OCI-LY1 (cell line): ENCODE measurements at regions not wholly inside any gene's neighbourhood (a gene's known extent, or its start where the extent isn't known, plus 50 kb on each side); places are given as distances from the start of the nearest gene placed in this dataset.

Experiments
- H2AFZ ChIP-seq: fragments of 200-600 bp; sonication (generic), shearing (Covaris generic); 2 replicates; pipeline ENCODE4 v1.6.0; 2014; ENCODE audit warnings: antibody characterized with exemption, mild to moderate bottlenecking, low read length
- H3F3A ChIP-seq: fragments of 200-600 bp; sonication (generic), shearing (Covaris generic); 2 replicates; pipeline ENCODE4 v1.6.0; 2014; ENCODE audit warnings: mild to moderate bottlenecking, antibody characterized with exemption, low read length, moderate library complexity; ENCODE audit not compliant: insufficient read depth
- H3K27ac ChIP-seq: fragments of 200-600 bp; sonication (generic); 2 replicates; pipeline ENCODE4 v1.5.1; 2014; ENCODE audit warnings: low read length, mixed run types, mild to moderate bottlenecking, low read depth; ENCODE audit not compliant: poor library complexity, severe bottlenecking
- H3K27me3 ChIP-seq: fragments of 200-600 bp; sonication (generic); 2 replicates; pipeline ENCODE4 v1.6.0; 2014; ENCODE audit warnings: antibody characterized with exemption, mild to moderate bottlenecking, low read length, moderate library complexity; ENCODE audit not compliant: insufficient read depth
- H3K36me3 ChIP-seq: fragments of 200-600 bp; sonication (generic); 2 replicates; pipeline ENCODE4 v1.6.1; 2014; ENCODE audit warnings: mild to moderate bottlenecking, antibody characterized with exemption, low read length, moderate library complexity, mixed read lengths; ENCODE audit not compliant: insufficient read depth
- H3K4me1 ChIP-seq: fragments of 200-600 bp; sonication (generic); 2 replicates; pipeline ENCODE4 v1.5.1; 2014; ENCODE audit warnings: mild to moderate bottlenecking, low read length, moderate library complexity; ENCODE audit not compliant: insufficient read depth, severe bottlenecking
- H3K4me2 ChIP-seq: fragments of 200-600 bp; sonication (generic), shearing (Covaris generic); 2 replicates; pipeline ENCODE4 v1.6.1; 2014; ENCODE audit warnings: low read length
- H3K4me3 ChIP-seq: fragments of 200-600 bp; sonication (generic); 2 replicates; pipeline ENCODE4 v1.5.1; 2014; ENCODE audit warnings: low read length, low read depth, mild to moderate bottlenecking, mixed read lengths; ENCODE audit not compliant: poor library complexity, severe bottlenecking
- H3K79me2 ChIP-seq: fragments of 200-600 bp; shearing (Covaris generic); 2 replicates; pipeline ENCODE4 v1.6.1; 2016; ENCODE audit warnings: mixed run types, low read length, mixed read lengths; ENCODE audit not compliant: insufficient read depth
- H3K9ac ChIP-seq: fragments of 200-600 bp; sonication (generic), shearing (Covaris generic); 2 replicates; pipeline ENCODE4 v1.6.1; 2014; ENCODE audit warnings: mild to moderate bottlenecking, low read length, mixed read lengths
- H3K9me2 ChIP-seq: fragments of 200-600 bp; sonication (generic), shearing (Covaris generic); 2 replicates; pipeline ENCODE4 v1.6.1; 2014; ENCODE audit warnings: low read depth, mild to moderate bottlenecking, low read length, mixed read lengths
- H3K9me3 ChIP-seq: fragments of 200-600 bp; shearing (Covaris generic); 2 replicates; pipeline ENCODE4 v1.6.1; 2014; ENCODE audit warnings: low read length, mixed read lengths
- H4K20me1 ChIP-seq: fragments of 200-600 bp; sonication (generic), shearing (Covaris generic); 2 replicates; pipeline ENCODE4 v1.6.0; 2016; ENCODE audit warnings: mild to moderate bottlenecking, low read length; ENCODE audit not compliant: insufficient read depth
- EZH2 ChIP-seq: fragments of 200-600 bp; sonication (generic), shearing (Covaris generic); IDR thresholded peaks from 2 replicates; pipeline ENCODE4 v1.8.0; 2017; ENCODE audit warnings: borderline replicate concordance, mixed run types, mild to moderate bottlenecking, antibody characterized with exemption, low read length, moderate library complexity, mixed read lengths
- TF ChIP-seq, protein P1 (sequence below): fragments of 200-600 bp; sonication (generic), shearing (Covaris generic); IDR thresholded peaks from 2 replicates; pipeline ENCODE4 v1.5.1; 2017; ENCODE audit warnings: mild to moderate bottlenecking, antibody characterized with exemption, low read length, moderate library complexity, mixed read lengths

DNA sequence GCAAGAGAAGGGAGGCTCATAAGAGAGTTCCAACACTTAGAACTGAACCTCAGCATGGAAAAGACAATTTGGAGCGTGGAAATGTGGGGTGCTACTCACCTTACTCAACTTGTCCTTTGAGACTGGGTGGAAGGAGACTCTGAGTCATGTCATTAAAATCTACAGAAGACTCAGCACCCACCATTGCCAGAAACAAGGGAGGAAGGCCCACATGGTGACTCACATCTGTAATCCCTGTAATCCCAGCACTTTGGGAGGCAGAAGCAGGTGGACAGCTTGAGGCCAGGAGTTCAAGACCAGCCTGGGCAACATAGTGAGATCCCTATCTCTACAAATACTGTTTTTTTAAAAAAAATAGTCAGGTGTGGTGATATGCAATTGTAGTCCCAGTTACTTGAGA lies 161.9 kb upstream of the UBE3A start:
- no peak overlapping the region for H3K27ac ChIP-seq
- no peaks in the 10 kb centered on the region for H4K20me1 ChIP-seq
- no peak overlapping the region for H3K9ac ChIP-seq
- H2AFZ ChIP-seq = no peak overlapping the region
- TF ChIP-seq, protein P1, sequence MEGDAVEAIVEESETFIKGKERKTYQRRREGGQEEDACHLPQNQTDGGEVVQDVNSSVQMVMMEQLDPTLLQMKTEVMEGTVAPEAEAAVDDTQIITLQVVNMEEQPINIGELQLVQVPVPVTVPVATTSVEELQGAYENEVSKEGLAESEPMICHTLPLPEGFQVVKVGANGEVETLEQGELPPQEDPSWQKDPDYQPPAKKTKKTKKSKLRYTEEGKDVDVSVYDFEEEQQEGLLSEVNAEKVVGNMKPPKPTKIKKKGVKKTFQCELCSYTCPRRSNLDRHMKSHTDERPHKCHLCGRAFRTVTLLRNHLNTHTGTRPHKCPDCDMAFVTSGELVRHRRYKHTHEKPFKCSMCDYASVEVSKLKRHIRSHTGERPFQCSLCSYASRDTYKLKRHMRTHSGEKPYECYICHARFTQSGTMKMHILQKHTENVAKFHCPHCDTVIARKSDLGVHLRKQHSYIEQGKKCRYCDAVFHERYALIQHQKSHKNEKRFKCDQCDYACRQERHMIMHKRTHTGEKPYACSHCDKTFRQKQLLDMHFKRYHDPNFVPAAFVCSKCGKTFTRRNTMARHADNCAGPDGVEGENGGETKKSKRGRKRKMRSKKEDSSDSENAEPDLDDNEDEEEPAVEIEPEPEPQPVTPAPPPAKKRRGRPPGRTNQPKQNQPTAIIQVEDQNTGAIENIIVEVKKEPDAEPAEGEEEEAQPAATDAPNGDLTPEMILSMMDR = no peak
- no peak for TF ChIP-seq EZH2
- no peaks in the 10 kb centered on the region for H3K9me3 ChIP-seq
- H3K36me3 ChIP-seq = no peaks in the 10 kb centered on the region
- H3K4me2 ChIP-seq = no peak overlapping the region
- H3K79me2 ChIP-seq = no peaks in the 10 kb centered on the region
- H3K27me3 ChIP-seq = no peaks in the 10 kb centered on the region
- no peaks in the 10 kb centered on the region for H3K9me2 ChIP-seq
- no peaks in the 10 kb centered on the region for H3F3A ChIP-seq
- H3K4me1 ChIP-seq = no peaks in the 10 kb centered on the region
- no peak overlapping the region for H3K4me3 ChIP-seq

DNA sequence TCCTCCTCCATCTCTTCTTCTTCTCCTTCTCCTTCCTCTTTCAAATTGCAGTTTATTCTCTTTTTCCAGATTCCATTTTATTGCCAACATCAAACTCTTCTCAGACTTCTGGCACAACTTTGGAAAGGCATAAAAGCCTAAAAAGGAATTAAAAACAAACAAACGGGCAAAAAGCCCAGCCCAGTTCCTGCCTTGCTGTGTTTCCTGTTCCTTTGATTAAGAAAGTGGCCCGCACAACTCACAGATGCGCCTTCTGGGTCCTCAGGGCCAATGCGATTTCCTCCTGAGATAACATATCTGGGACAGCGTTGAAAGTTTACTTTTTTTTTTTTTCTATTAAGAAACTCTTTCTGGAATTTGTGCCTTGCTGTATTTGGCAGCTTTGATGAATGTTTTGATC lies 158.7 kb upstream of the UBE3A start:
- Histone ChIP-seq H3K4me1 (no peaks in the 10 kb centered on the region), H3K4me2 (no peak overlapping the region), H4K20me1 (no peaks in the 10 kb centered on the region), H3K27me3 (no peaks in the 10 kb centered on the region; the same call in 1 of the 2 replicates), H3K4me3 (no peak overlapping the region), H2AFZ (no peak overlapping the region), H3K79me2 (no peaks in the 10 kb centered on the region), H3K36me3 (no peaks in the 10 kb centered on the region), H3K27ac (no peak overlapping the region), H3F3A (no peaks in the 10 kb centered on the region), H3K9ac (no peak overlapping the region), H3K9me3 (no peaks in the 10 kb centered on the region), H3K9me2 (no peaks in the 10 kb centered on the region)
- TF ChIP-seq, protein P1 = no peak

DNA sequence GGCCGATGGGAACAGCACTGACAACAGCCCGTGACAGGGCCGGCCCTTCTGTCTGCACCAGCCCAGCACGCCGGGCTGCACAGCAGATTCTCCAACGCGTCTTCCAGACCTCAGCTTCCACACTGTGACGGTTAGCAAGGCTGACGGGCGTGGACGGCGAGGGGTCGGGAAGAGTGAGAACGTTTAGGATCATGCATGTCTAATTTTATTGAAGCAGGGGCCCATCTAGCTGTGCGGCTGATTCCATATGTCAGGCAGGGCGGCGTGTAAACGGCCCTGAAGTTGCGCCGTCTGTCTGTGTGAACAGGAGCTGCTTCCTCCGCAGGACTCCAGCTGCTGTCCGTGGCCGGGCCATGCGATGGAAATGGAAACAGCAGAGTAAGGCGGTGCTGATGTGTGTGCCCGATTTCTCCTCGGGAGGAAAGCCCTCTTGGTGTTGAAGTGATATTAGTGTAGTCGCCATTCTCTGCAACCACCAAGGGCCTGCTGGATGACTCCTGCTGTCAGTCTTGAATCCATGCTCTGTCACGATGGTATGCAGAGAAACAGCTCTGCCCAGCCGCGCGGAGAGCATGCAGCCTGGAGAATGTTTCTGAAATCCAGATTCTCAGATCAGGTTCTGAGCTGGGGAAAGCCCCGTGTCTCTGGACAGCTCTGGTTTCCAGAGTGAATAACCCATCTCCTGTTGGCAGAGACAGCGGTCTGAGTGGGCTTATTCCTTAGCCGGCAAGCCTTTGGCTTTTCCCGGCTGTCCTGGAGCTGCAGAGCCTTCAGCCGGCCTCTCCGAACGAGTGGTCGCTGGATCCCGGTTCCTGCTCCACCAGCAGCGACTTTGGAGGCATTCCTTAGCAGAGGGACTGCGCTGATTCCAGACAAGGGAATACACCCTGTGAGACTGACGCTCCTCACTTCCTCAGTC lies 158.1 kb upstream of the UBE3A start:
- no peaks in the 10 kb centered on the region for H3F3A ChIP-seq
- no peaks in the 10 kb centered on the region for H3K9me3 ChIP-seq
- H3K9ac ChIP-seq = no peak overlapping the region
- no peaks in the 10 kb centered on the region for H4K20me1 ChIP-seq
- no peak overlapping the region for H3K4me3 ChIP-seq
- H2AFZ ChIP-seq = no peak overlapping the region
- H3K79me2 ChIP-seq = no peaks in the 10 kb centered on the region
- no peaks in the 10 kb centered on the region for H3K4me1 ChIP-seq
- H3K4me2 ChIP-seq = no peak overlapping the region
- no peaks in the 10 kb centered on the region for H3K9me2 ChIP-seq
- no peaks in the 10 kb centered on the region; the same call in 1 of the 2 replicates for H3K27me3 ChIP-seq
- H3K27ac ChIP-seq = no peak overlapping the region
- no peaks in the 10 kb centered on the region for H3K36me3 ChIP-seq
- TF ChIP-seq, protein P1 = no peak
- no peak for TF ChIP-seq EZH2
